ENCODE measurements at regions not wholly inside any gene's neighbourhood (a gene's known extent, or its start where the extent isn't known, plus 50 kb on each side); places are given as distances from the start of the nearest gene placed in this dataset.

- Histone ChIP-seq H3K36me3 (ENCODE audit: control insufficient read depth, insufficient read depth, low read length) (no peaks in the 10 kb centered on the region), H4K91ac (ENCODE audit: insufficient read depth, low read depth, low read length) (no peak overlapping the region), H2AFZ (replicated peaks; ENCODE audit: low read length, poor library complexity) (no peak overlapping the region), H2BK120ac (ENCODE audit: low read depth, low read length) (no peak overlapping the region), H2BK15ac (ENCODE audit: low read depth, low read length) (no peak overlapping the region), H3K4me3 (ENCODE audit: insufficient read depth, low read depth, low read length) (no peak overlapping the region), H3K18ac (ENCODE audit: low read depth, low read length) (no peak overlapping the region), H3K4me2 (ENCODE audit: low read depth, low read length) (no peak overlapping the region), H3K9me1 (ENCODE audit: insufficient read depth, low read length) (no peaks in the 10 kb centered on the region), H2BK20ac (ENCODE audit: low read depth, low read length) (no peak overlapping the region), H3K4ac (ENCODE audit: low read depth, low read length) (no peak overlapping the region), H3K14ac (replicated peaks; ENCODE audit: low read depth, low read length) (no peak overlapping the region), H3K27me3 (ENCODE audit: control insufficient read depth, insufficient read depth, low read length) (no peaks in the 10 kb centered on the region), H3K9ac (ENCODE audit: low read depth, low read length) (no peak overlapping the region), H2AK5ac (ENCODE audit: low read depth, low read length) (no peak overlapping the region), H3K27ac (ENCODE audit: insufficient read depth, low read length) (no peak overlapping the region), H2AK9ac (replicated peaks; ENCODE audit: low read depth, low read length, poor library complexity) (no peak overlapping the region), H3K23ac (ENCODE audit: low read depth, low read length) (no peak overlapping the region), H3K9me3 (ENCODE audit: control insufficient read depth, insufficient read depth, low read length) (peaks cover 3% of the 10 kb centered on the region; the same call in 1 of the 2 replicates), H2BK5ac (ENCODE audit: low read depth, low read length, poor library complexity, severe bottlenecking) (no peak overlapping the region), H3K4me1 (ENCODE audit: control insufficient read depth, insufficient read depth, low read length) (no peaks in the 10 kb centered on the region), H4K5ac (ENCODE audit: low read depth, low read length) (no peak overlapping the region), H4K8ac (ENCODE audit: low read depth in 2 of 2, low read length in 2 of 2) (no peak overlapping the region), H3K56ac (ENCODE audit: extremely low read depth, insufficient read depth, low read length) (no peak overlapping the region), H3K79me1 (ENCODE audit: low read depth in 1 of 2, low read length in 2 of 2) (no peaks in the 10 kb centered on the region), H4K20me1 (ENCODE audit: insufficient read depth, low read length) (no peaks in the 10 kb centered on the region)
- DNase-seq (no peak), ATAC-seq (ENCODE audit: low read depth) (no peak)
- intact Hi-C loops (cut with micrococcal nuclease) (no loop called here), dilution Hi-C loops (cut with HindIII; ENCODE audit: low sequenced_read_pairs, unreplicated experiment) (no loop called here), in situ Hi-C loops (cut with MboI; ENCODE audit: low sequenced_read_pairs) (no loop called here)
- TF ChIP-seq POLR2A (IDR thresholded peaks at IDR 0.05; ENCODE audit: low read depth, low read length) (no peak), ELK1 (IDR thresholded peaks at IDR 0.05; ENCODE audit: borderline replicate concordance, low read depth, low read length) (no peak), RAD21 (IDR thresholded peaks at IDR 0.05; ENCODE audit: low read length) (no peak), CEBPB (IDR thresholded peaks at IDR 0.05; ENCODE audit: low read depth, low read length) (no peak), CTCF (conservative IDR thresholded peaks at IDR 0.05; ENCODE audit: low read depth, low read length) (no peak)
- no CpG with 5 or more reads among the region's 3 CpGs for WGBS, 2 experiments (ENCODE audit: extremely low coverage in 2 of 2, insufficient read length in 1 of 2)
- ChIA-PET CTCF (no interaction called here), POLR2A (ENCODE audit: unreplicated experiment) (no interaction called here)
- no TSS peak for BruUV-seq (replicated peaks)
These were observed 261.5 kb upstream of the PCSK5 start for GRCh38 chr9:75628952-75629351.
